22Rv1 (cell line): ENCODE measurements at regions not wholly inside any gene's neighbourhood (a gene's known extent, or its start where the extent isn't known, plus 50 kb on each side); places are given as distances from the start of the nearest gene placed in this dataset.
"Not testable (repeated sequence)": the region's sequence is repeated elsewhere in the genome, so short reads cannot be mapped to it uniquely, and the experiment has no call there.

ENCODE experiments used
- H3K27ac ChIP-seq: fragments of 450-650 bp; 2 replicates; pipeline ENCODE4 v1.5.1; 2017
- ZFX ChIP-seq: fragments of 450-650 bp; IDR thresholded peaks from 2 replicates; pipeline ENCODE4 v1.6.1; 2017; ENCODE audit warnings: antibody characterized with exemption, borderline replicate concordance
- TF ChIP-seq, protein P1 (sequence below): fragments of 450-650 bp; IDR thresholded peaks from 2 replicates; pipeline ENCODE4 v1.5.1; 2017; ENCODE audit warnings: mild to moderate bottlenecking

DNA sequence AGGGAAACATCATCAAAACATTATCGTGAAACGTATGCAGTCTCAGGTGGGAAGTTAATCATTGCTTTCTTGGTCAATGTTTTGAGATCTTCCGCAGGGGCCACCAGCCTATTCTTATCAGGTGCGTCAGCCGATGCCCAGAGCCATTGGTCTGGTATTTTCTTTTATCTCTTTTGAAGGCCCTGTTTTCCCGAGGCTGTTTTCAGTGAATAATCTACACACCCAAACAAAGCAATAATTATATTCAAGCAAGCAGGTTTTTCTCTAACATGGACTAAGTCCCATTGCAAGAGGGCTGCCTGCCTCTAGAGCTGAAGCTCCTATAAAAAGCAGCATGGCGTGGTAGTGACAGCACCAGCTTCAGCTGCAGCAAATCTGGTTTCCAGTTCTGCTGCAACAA, 430.0 kb upstream of the ID2 start:
- TF ChIP-seq ZFX, result no peak
- TF ChIP-seq, protein P1, sequence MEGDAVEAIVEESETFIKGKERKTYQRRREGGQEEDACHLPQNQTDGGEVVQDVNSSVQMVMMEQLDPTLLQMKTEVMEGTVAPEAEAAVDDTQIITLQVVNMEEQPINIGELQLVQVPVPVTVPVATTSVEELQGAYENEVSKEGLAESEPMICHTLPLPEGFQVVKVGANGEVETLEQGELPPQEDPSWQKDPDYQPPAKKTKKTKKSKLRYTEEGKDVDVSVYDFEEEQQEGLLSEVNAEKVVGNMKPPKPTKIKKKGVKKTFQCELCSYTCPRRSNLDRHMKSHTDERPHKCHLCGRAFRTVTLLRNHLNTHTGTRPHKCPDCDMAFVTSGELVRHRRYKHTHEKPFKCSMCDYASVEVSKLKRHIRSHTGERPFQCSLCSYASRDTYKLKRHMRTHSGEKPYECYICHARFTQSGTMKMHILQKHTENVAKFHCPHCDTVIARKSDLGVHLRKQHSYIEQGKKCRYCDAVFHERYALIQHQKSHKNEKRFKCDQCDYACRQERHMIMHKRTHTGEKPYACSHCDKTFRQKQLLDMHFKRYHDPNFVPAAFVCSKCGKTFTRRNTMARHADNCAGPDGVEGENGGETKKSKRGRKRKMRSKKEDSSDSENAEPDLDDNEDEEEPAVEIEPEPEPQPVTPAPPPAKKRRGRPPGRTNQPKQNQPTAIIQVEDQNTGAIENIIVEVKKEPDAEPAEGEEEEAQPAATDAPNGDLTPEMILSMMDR, result no peak
- H3K27ac ChIP-seq, result no peak overlapping the region

DNA sequence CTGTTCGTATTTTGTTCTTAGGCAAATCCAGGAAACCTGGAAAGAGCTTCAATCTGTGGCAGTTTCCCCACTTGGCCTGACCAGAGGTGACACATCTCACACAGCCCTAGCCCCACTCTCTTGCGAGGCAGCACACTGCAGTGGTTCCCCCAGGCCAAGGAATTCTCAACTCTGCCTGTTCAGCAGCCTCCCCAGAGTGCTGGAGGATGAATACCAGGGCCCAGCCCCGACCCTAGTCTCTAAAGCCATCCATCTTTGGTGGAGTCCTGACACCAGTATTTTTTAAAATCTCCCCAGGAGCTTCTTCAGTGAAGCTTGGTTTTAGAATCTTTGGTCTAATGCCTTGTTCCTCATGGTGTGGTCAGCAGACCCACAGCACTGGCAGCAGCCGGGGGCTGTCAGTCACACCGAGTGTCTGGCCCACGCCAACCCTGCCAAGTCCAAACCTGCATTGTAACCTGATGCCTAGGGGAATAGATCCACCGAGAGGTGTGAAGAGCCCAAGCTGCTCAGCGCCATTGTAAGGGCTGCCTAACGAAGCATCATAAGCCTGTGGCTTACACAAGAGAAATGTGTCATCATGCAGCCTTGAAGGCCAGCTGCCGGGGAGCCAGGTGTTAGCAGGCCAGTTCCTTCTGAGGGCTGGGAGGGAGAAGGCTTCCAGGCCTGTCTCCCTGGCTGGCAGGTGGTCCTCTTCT, 428.7 kb upstream of the ID2 start:
- TF ChIP-seq, protein P1, result no peak
- no peak for TF ChIP-seq ZFX
- H3K27ac ChIP-seq, result no peak overlapping the region

DNA sequence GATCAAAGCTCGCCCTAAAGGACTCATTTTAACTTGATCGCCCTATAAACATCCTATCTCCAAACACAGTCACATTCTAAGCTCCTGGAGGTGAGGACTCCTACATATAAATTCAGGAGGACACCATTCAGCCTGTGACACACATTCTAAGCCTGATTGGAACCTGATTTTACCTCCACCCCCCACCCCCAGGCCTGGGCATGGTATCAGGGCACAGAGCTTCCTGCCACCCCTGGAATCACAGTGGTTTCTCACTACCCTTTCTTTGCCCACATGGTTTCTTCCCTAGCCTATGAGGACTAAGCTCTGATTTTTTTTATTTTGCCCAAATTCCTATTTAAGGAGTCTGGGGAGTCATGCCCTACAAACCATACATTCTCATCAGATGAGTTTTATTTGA, 428.1 kb upstream of the ID2 start:
- H3K27ac ChIP-seq, result no peak overlapping the region
- TF ChIP-seq, protein P1, result no peak
- TF ChIP-seq ZFX, result no peak

DNA sequence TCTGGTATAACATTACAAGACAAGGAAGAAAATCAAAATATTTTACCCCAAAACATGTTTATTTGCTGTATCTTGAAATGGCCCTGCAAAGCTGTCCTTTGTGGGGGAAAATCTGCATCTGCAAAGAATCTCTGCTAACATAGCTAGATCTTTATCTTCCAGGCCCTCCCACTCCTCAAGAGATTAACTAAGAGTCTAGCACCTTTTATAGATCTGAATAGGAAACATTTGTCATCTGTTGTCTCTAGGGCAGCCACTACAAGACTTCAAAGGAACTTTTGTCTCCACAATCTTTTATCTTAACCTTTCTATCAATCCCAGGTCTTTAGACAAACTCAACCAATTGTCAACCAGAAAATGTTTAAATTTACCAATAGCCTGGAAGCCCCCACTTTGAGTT, 427.6 kb upstream of the ID2 start:
- H3K27ac ChIP-seq, result not testable (repeated sequence)

DNA sequence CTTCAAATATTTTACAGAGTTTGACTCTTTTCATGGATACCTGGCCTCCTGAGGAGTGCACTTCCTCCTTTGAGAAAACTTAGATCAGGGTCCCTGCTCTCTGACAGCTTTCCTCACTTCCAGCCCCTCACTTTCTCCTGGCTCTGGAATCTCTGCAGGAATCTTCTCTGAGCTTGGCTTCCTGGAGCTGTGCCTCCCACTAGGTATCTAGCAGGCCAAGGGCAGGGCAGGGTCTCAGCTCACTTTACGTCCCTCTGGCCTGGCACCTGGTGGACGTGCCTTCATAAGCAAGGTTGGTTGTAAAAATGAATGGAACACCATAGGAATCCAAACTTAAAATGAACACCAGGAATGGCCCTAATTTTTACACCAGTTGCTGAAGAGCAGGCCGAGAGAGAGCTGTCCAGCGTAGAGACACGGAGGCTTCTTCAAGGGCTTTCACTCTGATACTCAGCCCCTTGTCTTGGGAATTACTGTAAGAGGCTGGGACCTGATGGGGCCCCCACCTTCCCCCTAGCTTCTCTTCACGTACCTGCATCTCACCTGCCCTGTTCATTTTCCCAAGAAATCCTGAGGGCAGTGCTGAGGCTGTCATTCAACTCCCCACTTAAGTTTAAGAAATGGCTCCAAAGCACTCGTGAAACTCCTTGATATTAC, 426.9 kb upstream of the ID2 start:
- TF ChIP-seq ZFX, result no peak
- TF ChIP-seq, protein P1, result no peak
- no peak overlapping the region for H3K27ac ChIP-seq

DNA sequence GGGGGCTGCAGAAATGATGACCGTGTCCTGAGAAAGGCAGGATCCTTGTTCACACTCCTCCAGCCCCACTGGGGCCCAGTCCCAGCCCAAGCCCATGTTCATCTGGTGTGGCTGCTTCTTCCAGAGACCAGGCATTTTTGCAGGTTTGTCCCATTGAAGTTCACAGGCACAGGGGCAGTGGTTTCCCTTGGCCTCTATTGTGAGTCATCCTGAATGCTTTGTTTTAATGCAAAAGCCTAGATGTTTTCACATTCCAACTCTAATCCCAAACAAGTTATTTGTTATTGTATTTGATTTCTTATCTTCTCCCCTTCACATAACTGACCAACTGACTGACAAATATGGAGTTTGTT, 426.4 kb upstream of the ID2 start:
- no peak overlapping the region for H3K27ac ChIP-seq
- no peak for TF ChIP-seq ZFX
- TF ChIP-seq, protein P1, result no peak

DNA sequence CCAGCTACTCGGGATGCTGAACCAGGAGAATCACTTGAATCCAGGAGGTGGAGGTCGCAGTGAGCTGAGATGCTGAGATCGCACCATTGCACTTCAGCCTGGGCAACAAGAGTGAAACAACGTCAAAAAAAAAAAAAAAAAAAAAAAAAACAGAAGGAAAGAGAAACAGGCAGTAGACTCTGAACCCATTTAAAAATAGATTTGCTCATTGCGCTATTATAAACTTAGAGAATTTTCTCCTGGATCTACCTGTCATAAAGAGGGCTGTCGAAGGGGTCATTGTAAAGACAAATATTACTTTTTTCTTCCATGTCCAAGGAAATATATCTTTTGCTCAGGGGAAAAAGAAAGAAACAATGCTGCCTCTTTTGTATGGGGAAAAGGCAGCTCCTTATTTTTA, 425.0 kb upstream of the ID2 start:
- no peak for TF ChIP-seq ZFX
- TF ChIP-seq, protein P1, result no peak
- no peak overlapping the region for H3K27ac ChIP-seq
